ENCODE measurements at regions not wholly inside any gene's neighbourhood (a gene's known extent, or its start where the extent isn't known, plus 50 kb on each side); places are given as distances from the start of the nearest gene placed in this dataset.

DNA sequence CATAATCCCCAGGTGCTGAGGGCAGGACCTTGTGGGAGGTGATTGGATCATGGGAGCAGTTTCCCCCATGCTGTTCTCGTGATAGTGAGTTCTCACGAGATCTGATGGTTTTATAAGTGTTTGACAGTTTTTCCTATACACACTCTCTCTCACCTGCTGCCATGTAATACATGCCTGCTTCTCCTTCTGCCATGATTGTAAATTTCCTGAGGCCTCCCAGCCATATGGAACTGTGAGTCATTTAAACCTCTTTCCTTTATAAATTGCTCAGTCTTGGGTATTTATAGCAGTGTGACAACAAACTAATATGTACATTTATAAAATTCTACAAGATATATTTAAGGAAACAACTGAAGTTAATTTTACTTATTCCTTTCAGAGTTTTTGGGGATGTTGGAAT, 170.8 kb upstream of the BET1 start (continued):
- TF ChIP-seq, protein P1, sequence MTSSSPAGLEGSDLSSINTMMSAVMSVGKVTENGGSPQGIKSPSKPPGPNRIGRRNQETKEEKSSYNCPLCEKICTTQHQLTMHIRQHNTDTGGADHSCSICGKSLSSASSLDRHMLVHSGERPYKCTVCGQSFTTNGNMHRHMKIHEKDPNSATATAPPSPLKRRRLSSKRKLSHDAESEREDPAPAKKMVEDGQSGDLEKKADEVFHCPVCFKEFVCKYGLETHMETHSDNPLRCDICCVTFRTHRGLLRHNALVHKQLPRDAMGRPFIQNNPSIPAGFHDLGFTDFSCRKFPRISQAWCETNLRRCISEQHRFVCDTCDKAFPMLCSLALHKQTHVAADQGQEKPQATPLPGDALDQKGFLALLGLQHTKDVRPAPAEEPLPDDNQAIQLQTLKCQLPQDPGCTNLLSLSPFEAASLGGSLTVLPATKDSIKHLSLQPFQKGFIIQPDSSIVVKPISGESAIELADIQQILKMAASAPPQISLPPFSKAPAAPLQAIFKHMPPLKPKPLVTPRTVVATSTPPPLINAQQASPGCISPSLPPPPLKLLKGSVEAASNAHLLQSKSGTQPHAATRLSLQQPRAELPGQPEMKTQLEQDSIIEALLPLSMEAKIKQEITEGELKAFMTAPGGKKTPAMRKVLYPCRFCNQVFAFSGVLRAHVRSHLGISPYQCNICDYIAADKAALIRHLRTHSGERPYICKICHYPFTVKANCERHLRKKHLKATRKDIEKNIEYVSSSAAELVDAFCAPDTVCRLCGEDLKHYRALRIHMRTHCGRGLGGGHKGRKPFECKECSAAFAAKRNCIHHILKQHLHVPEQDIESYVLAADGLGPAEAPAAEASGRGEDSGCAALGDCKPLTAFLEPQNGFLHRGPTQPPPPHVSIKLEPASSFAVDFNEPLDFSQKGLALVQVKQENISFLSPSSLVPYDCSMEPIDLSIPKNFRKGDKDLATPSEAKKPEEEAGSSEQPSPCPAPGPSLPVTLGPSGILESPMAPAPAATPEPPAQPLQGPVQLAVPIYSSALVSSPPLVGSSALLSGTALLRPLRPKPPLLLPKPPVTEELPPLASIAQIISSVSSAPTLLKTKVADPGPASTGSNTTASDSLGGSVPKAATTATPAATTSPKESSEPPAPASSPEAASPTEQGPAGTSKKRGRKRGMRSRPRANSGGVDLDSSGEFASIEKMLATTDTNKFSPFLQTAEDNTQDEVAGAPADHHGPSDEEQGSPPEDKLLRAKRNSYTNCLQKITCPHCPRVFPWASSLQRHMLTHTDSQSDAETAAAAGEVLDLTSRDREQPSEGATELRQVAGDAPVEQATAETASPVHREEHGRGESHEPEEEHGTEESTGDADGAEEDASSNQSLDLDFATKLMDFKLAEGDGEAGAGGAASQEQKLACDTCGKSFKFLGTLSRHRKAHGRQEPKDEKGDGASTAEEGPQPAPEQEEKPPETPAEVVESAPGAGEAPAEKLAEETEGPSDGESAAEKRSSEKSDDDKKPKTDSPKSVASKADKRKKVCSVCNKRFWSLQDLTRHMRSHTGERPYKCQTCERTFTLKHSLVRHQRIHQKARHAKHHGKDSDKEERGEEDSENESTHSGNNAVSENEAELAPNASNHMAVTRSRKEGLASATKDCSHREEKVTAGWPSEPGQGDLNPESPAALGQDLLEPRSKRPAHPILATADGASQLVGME (CRISPR knock-in tag; IDR thresholded peaks at IDR 0.05), result no peak
- no peak for TF ChIP-seq LCOR (CRISPR knock-in tag; IDR thresholded peaks at IDR 0.05)
- no peak for TF ChIP-seq POLR2AphosphoS5 (IDR thresholded peaks at IDR 0.05; ENCODE audit: control insufficient read depth, insufficient read depth, low read depth, low read length)
- TF ChIP-seq ZNF23 (CRISPR knock-in tag; IDR thresholded peaks at IDR 0.05), result no peak
- no peak for TF ChIP-seq POLR2AphosphoS2 (IDR thresholded peaks at IDR 0.05; ENCODE audit: low read length)
- TF ChIP-seq, protein P2, sequence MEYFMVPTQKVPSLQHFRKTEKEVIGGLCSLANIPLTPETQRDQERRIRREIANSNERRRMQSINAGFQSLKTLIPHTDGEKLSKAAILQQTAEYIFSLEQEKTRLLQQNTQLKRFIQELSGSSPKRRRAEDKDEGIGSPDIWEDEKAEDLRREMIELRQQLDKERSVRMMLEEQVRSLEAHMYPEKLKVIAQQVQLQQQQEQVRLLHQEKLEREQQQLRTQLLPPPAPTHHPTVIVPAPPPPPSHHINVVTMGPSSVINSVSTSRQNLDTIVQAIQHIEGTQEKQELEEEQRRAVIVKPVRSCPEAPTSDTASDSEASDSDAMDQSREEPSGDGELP (CRISPR knock-in tag; IDR thresholded peaks at IDR 0.05; ENCODE audit: borderline replicate concordance), result no peak
- no peak for TF ChIP-seq HDGF (IDR thresholded peaks at IDR 0.05)
- TF ChIP-seq, protein P3, sequence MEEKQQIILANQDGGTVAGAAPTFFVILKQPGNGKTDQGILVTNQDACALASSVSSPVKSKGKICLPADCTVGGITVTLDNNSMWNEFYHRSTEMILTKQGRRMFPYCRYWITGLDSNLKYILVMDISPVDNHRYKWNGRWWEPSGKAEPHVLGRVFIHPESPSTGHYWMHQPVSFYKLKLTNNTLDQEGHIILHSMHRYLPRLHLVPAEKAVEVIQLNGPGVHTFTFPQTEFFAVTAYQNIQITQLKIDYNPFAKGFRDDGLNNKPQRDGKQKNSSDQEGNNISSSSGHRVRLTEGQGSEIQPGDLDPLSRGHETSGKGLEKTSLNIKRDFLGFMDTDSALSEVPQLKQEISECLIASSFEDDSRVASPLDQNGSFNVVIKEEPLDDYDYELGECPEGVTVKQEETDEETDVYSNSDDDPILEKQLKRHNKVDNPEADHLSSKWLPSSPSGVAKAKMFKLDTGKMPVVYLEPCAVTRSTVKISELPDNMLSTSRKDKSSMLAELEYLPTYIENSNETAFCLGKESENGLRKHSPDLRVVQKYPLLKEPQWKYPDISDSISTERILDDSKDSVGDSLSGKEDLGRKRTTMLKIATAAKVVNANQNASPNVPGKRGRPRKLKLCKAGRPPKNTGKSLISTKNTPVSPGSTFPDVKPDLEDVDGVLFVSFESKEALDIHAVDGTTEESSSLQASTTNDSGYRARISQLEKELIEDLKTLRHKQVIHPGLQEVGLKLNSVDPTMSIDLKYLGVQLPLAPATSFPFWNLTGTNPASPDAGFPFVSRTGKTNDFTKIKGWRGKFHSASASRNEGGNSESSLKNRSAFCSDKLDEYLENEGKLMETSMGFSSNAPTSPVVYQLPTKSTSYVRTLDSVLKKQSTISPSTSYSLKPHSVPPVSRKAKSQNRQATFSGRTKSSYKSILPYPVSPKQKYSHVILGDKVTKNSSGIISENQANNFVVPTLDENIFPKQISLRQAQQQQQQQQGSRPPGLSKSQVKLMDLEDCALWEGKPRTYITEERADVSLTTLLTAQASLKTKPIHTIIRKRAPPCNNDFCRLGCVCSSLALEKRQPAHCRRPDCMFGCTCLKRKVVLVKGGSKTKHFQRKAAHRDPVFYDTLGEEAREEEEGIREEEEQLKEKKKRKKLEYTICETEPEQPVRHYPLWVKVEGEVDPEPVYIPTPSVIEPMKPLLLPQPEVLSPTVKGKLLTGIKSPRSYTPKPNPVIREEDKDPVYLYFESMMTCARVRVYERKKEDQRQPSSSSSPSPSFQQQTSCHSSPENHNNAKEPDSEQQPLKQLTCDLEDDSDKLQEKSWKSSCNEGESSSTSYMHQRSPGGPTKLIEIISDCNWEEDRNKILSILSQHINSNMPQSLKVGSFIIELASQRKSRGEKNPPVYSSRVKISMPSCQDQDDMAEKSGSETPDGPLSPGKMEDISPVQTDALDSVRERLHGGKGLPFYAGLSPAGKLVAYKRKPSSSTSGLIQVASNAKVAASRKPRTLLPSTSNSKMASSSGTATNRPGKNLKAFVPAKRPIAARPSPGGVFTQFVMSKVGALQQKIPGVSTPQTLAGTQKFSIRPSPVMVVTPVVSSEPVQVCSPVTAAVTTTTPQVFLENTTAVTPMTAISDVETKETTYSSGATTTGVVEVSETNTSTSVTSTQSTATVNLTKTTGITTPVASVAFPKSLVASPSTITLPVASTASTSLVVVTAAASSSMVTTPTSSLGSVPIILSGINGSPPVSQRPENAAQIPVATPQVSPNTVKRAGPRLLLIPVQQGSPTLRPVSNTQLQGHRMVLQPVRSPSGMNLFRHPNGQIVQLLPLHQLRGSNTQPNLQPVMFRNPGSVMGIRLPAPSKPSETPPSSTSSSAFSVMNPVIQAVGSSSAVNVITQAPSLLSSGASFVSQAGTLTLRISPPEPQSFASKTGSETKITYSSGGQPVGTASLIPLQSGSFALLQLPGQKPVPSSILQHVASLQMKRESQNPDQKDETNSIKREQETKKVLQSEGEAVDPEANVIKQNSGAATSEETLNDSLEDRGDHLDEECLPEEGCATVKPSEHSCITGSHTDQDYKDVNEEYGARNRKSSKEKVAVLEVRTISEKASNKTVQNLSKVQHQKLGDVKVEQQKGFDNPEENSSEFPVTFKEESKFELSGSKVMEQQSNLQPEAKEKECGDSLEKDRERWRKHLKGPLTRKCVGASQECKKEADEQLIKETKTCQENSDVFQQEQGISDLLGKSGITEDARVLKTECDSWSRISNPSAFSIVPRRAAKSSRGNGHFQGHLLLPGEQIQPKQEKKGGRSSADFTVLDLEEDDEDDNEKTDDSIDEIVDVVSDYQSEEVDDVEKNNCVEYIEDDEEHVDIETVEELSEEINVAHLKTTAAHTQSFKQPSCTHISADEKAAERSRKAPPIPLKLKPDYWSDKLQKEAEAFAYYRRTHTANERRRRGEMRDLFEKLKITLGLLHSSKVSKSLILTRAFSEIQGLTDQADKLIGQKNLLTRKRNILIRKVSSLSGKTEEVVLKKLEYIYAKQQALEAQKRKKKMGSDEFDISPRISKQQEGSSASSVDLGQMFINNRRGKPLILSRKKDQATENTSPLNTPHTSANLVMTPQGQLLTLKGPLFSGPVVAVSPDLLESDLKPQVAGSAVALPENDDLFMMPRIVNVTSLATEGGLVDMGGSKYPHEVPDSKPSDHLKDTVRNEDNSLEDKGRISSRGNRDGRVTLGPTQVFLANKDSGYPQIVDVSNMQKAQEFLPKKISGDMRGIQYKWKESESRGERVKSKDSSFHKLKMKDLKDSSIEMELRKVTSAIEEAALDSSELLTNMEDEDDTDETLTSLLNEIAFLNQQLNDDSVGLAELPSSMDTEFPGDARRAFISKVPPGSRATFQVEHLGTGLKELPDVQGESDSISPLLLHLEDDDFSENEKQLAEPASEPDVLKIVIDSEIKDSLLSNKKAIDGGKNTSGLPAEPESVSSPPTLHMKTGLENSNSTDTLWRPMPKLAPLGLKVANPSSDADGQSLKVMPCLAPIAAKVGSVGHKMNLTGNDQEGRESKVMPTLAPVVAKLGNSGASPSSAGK (IDR thresholded peaks at IDR 0.05), result no peak
